GM12878 (cell line): ENCODE measurements at regions not wholly inside any gene's neighbourhood (a gene's known extent, or its start where the extent isn't known, plus 50 kb on each side); places are given as distances from the start of the nearest gene placed in this dataset.

ENCODE experiments used
- CEBPB ChIP-seq, 2 experiments: fragments of 150-350 bp in 1 of 2; IDR thresholded peaks; 2 replicates each; pipeline ENCODE4 v1.6.1; 2012 to 2014; ENCODE audit warnings: low read depth in 2 of 2, low read length in 2 of 2, borderline replicate concordance in 1 of 2, inconsistent platforms in 1 of 2
- EP300 ChIP-seq, 2 experiments: fragments of 150-350 bp in 1 of 2; IDR thresholded peaks; 2 replicates each; pipeline ENCODE4 v1.6.1; 2011 to 2012; ENCODE audit warnings: low read depth in 2 of 2, low read length in 2 of 2, borderline replicate concordance in 1 of 2, improper control_type of control experiment in 1 of 2, inconsistent platforms in 1 of 2; ENCODE audit not compliant: control insufficient read depth in 1 of 2
- IKZF2 ChIP-seq, 2 experiments: fragments of 450-650 bp; IDR thresholded peaks; 2 replicates each; pipeline ENCODE4 v1.6.1; 2017; ENCODE audit warnings: mild to moderate bottlenecking in 2 of 2, moderate library complexity in 2 of 2
- POLR2A ChIP-seq: IDR thresholded peaks from 2 replicates; pipeline ENCODE4 v1.6.1; 2011; ENCODE audit warnings: low read depth, mild to moderate bottlenecking, low read length
- RAD21 ChIP-seq: IDR thresholded peaks from 2 replicates; pipeline ENCODE4 v1.6.1; 2011; ENCODE audit warnings: mild to moderate bottlenecking, low read depth, low read length, moderate library complexity; ENCODE audit not compliant: insufficient read depth
- TF ChIP-seq, protein P1 (sequence below): IDR thresholded peaks from 2 replicates; pipeline ENCODE4 v1.6.1; 2011; ENCODE audit warnings: low read depth, low read length, improper control_type of control experiment, borderline replicate concordance
- TF ChIP-seq, protein P2 (sequence below), 3 experiments: IDR thresholded peaks in 2 of 3; conservative IDR thresholded peaks in 1 of 3; 2 replicates each; pipeline ENCODE4 v1.5.1; 2011; ENCODE audit warnings: low read depth in 3 of 3, low read length in 3 of 3, mild to moderate bottlenecking in 3 of 3, control low read depth in 2 of 3, moderate library complexity in 2 of 3, inconsistent platforms in 1 of 3, mixed read lengths in 1 of 3; ENCODE audit not compliant: control insufficient read depth in 2 of 3, insufficient read depth in 1 of 3; ENCODE audit errors: extremely low read depth in 1 of 3
- TF ChIP-seq, protein P3 (sequence below): IDR thresholded peaks from 2 replicates; pipeline ENCODE4 v1.6.1; 2012; ENCODE audit warnings: low read length, inconsistent platforms

DNA sequence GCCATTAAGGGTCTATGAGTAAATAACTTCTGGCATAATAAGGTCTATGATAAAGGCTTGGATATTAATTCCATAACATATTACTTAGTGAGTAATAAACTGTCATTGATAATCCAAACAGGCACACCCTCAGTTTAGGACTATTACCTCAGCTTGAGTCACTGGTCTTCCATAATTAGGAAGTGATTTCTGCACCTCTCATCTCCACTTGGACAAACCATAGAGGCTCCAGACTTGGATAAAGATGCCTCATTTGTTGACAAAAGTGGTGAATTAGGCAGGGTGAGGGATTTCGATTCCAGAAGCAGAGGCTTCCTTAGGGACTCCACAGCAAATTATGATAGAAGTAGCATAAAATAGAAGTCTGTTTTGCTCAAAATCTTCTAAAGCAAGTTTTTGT is 127.5 kb upstream of the MTAP start:
- no peak for TF ChIP-seq CEBPB (IDR thresholded peaks at IDR 0.05; ENCODE audit: borderline replicate concordance in 1 of 2, low read depth in 2 of 2, low read length in 2 of 2)
- TF ChIP-seq, protein P1, sequence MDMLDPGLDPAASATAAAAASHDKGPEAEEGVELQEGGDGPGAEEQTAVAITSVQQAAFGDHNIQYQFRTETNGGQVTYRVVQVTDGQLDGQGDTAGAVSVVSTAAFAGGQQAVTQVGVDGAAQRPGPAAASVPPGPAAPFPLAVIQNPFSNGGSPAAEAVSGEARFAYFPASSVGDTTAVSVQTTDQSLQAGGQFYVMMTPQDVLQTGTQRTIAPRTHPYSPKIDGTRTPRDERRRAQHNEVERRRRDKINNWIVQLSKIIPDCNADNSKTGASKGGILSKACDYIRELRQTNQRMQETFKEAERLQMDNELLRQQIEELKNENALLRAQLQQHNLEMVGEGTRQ: no peak
- no peak for TF ChIP-seq RAD21
- TF ChIP-seq POLR2A: no peak
- TF ChIP-seq, protein P2, sequence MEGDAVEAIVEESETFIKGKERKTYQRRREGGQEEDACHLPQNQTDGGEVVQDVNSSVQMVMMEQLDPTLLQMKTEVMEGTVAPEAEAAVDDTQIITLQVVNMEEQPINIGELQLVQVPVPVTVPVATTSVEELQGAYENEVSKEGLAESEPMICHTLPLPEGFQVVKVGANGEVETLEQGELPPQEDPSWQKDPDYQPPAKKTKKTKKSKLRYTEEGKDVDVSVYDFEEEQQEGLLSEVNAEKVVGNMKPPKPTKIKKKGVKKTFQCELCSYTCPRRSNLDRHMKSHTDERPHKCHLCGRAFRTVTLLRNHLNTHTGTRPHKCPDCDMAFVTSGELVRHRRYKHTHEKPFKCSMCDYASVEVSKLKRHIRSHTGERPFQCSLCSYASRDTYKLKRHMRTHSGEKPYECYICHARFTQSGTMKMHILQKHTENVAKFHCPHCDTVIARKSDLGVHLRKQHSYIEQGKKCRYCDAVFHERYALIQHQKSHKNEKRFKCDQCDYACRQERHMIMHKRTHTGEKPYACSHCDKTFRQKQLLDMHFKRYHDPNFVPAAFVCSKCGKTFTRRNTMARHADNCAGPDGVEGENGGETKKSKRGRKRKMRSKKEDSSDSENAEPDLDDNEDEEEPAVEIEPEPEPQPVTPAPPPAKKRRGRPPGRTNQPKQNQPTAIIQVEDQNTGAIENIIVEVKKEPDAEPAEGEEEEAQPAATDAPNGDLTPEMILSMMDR (IDR thresholded peaks at IDR 0.05 in 2 of 3, conservative IDR thresholded peaks at IDR 0.05 in 1 of 3; ENCODE audit: control insufficient read depth in 2 of 3, extremely low read depth in 1 of 3, insufficient read depth in 1 of 3, low read depth in 3 of 3, low read length in 3 of 3): no peak
- TF ChIP-seq, protein P3, sequence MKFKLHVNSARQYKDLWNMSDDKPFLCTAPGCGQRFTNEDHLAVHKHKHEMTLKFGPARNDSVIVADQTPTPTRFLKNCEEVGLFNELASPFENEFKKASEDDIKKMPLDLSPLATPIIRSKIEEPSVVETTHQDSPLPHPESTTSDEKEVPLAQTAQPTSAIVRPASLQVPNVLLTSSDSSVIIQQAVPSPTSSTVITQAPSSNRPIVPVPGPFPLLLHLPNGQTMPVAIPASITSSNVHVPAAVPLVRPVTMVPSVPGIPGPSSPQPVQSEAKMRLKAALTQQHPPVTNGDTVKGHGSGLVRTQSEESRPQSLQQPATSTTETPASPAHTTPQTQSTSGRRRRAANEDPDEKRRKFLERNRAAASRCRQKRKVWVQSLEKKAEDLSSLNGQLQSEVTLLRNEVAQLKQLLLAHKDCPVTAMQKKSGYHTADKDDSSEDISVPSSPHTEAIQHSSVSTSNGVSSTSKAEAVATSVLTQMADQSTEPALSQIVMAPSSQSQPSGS: no peak
- TF ChIP-seq EP300 (IDR thresholded peaks at IDR 0.05; ENCODE audit: borderline replicate concordance in 1 of 2, control insufficient read depth in 1 of 2, low read depth in 2 of 2, low read length in 2 of 2): no peak
- TF ChIP-seq IKZF2 (IDR thresholded peaks at IDR 0.05): no peak
